ENCODE measurements at regions not wholly inside any gene's neighbourhood (a gene's known extent, or its start where the extent isn't known, plus 50 kb on each side); places are given as distances from the start of the nearest gene placed in this dataset.
"Not testable (repeated sequence)": the region's sequence is repeated elsewhere in the genome, so short reads cannot be mapped to it uniquely, and the experiment has no call there.

- not testable (repeated sequence) for TF ChIP-seq YY1 (IDR thresholded peaks at IDR 0.05; ENCODE audit: insufficient read depth, insufficient read length); SUZ12 (IDR thresholded peaks at IDR 0.05; ENCODE audit: extremely low read depth, insufficient read depth, insufficient read length)
These were observed 129.7 kb upstream of the MITF start for GRCh38 chr3:69609566-69609965.
